NCI-H187 (cell line): ENCODE measurements at regions not wholly inside any gene's neighbourhood (a gene's known extent, or its start where the extent isn't known, plus 50 kb on each side); places are given as distances from the start of the nearest gene placed in this dataset.
"Not testable (repeated sequence)": the region's sequence is repeated elsewhere in the genome, so short reads cannot be mapped to it uniquely, and the experiment has no call there.

ENCODE experiments used
- DNase-seq, 2 experiments: peaks; one replicate each; lab custom pipeline; 2025; lab: John Stamatoyannopoulos, UW

DNA sequence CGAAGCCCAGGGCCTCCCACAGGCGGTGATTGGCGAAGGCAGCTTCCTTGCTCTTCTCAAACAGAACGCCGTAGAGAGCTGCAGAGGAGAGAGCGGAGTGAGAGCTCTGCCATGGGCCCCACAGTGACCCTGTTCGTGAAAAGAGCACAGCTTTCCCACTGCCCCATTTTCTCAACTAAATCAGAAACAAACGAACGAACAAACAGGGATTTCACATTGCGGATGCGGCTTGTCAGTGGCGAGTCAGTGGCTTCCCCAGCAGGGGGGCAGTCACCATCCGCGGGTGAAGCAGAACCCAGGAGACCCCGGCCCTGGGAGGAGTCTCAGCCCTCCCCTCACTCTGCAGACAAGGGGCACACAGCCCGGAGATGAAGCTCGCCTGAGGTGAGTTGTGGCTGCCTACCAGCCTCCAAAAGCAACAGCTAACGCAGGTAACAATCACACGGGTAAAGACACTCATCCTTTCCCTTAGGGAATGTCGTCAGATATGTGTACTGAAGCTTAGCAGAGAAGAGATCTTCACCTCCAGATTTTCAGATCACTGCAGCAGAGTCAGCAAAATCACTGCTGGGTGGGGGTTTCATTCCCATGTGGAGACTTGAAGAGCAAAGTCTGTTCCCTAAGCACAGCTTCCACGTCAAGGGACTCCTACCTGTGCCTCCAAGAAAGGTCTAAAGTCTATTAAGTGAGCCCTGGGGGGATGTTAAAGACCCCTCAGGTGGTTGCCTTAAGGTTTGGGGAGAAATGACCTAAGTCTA is 51.2 kb upstream of the GPR31 start:
- no peak for DNase-seq

DNA sequence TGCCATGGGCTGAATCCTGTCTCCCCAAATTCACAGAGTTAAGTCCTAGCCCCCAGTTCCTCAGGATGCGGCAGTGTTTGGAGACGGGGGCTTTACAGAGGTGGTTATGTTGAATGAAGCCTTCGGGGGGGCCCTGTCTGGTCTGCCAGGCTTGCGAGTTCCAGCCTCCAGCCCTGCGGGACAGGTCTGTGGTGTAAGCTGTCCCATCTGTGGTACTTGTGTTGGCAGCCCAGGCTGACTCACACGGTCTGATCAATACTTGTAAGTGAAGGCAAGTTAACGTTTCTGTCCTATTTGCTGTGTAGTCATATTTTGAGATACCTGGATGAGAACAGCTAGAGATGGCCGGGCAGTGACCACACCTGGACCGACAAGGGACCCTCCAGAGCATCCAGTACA is 51.8 kb upstream of the GPR31 start:
- DNase-seq: no peak

DNA sequence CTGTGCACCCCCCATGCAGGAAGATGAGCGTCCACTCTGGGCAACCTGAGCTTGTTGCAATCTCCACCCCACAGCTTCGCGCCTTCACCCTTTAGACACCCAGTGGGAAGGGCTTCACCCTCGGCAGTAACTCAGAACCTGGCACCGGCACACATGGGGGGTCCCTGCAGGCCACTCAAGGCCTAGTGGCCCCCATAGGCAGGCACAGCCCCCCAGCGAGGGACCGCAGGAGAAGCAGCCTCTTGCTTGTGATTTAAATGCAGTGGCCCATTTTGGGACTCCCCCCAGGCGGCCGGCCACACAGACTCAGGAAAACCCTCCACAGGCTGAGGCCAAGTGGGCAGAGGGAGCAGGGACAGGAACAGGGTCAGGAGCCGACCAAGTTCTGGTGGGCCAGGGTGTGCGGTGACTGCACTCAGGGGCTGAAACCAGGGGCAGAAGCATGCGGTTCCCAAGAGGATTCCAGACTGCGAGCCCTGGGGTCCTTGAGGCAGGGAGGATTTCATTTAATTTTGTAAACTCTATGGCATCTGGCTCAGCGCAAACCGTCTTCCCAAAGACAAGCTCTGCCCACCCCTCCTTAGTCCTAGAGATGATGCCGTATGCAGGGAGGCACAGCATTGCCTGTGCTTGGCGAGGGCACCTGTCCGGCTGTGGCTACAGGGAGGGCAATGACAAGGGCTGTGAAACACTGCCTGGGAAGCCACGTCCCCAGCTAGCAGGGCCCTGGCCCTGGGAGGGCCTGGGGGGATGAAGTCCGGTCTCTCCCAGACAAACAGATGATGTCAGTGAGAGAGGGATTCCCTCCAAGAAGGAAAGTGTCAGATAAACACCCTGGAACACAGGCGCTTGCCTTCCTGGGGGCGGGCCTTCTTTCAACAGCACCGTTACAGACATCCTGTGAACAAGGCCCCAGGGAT is 52.9 kb upstream of the GPR31 start:
- no peak for DNase-seq

DNA sequence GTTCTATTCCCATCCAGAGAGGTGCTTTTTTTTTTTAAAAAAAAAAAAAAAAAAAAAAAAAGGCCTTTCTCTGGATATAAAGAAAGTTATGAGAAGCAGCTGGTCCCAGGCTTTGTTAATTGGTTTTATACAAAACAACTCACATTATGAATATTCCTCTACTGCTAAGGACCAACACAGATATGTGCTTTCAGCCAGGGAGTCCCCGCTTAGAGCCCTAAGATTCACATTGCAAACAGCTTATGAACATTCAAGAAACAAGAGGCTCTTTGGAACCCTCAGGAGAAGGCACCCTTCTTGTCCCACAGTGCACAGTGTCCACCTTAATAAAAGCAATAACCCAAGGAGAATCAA is 53.5 kb upstream of the GPR31 start:
- no peak for DNase-seq

DNA sequence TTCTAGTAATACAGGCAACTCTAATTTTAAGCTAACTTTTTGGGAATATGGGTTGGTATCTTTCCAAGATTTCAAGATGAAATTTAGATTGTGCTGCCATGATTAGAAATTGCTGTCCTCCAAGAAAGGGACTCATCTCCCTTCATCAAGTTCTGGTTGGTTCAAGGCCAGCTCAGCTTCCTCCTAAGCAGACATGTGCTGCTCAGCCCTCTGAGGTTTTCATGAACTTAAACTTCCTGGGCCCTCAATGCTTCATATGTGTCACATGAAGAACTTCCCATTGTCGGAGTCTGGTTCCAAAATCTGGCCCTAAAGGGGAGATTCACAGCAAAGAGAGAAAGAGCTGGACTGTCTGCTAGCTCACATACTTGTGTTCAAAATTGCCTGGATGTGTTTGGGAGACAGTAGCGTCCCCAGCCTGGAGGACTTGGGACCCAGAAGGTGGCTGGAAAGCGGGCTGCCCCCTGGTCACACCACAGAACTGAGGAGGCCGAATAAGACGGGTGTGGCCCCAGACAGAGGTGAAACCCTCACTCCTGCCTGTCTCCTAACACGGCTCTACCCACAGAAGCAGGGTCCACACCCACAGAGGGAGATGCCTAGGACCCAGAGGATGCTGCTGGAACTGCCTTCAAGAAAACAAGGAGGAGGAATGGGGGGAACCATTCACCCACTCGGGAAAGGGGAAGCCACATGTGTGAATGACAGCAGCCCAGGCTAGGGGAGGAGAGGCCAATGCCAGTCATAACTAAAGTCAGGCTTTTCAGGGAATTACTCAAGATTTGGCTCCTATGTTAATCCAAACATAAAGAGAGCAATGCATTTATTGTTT is 54.3 kb upstream of the GPR31 start:
- DNase-seq: no peak

DNA sequence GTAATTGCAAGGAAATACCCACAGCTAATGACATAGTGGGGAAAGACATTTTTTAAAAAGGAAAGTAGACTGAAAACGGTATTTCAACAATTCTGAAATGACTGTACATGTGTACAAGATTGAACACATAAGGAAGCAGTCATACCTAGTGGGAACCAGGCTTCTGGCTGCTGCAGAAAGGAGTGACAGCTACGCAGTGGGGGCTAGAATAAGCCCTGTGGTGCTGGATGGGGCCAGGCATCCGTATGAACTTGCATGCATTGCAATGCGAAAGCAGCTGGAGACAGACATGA is 54.9 kb upstream of the GPR31 start:
- no peak for DNase-seq

DNA sequence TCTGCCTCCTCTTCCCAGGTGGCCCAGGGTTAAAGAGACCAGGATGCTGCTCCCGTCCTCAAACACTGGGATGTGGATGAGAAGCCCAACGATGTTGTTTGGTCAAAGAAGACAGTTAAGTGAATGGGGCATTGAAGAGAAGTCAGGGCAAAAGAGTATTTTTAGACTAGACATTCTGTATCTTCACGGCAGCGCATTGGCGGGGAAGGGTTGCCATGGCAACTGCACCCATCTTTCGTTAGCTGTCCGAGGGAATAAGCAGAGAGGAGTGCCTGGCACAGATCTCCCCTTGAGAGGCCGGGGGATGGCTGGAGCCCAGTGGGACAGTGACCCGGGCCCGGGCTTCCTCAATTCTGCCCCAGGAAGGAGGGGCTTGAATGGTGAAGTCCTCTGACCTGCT is 56.4 kb upstream of the GPR31 start:
- DNase-seq: no peak

DNA sequence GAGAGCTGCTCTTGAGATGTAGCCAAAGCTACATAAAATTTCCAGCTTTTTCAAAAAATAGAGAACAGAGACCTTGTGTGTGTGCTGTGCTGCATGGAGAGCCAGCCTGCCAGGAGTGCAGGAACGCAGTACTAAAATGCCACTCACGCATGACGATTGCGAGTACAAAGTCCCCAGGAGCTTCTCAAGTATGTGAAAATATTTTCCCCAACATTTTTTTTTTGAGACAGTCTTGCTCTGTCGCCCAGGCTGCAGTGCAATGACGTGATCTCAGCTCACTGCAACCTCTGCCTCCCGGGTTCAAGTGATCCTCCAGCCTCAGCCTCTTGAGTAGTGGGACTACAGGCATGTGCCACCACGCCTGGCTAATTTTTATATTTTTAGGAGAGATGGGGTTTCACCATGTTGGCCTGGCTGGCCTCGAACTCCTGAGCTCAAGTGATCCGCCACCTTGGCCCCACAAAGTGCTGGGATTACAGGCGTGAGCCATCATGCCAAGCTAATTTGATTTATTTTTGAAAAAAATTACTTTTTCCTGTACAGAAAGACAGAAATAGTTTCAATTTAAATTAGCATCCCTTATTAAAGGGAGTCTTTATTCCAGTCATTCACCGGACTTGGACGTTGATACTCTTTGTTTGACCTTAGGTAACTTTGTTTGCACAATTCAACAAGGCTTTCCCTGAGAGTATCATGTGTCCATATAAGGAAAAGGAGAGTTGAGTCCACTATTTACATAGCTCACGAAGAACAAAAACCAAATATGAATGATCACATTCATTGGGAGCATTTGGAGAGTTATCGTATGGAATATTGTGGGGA is 57.9 kb upstream of the GPR31 start:
- not testable (repeated sequence) for DNase-seq

DNA sequence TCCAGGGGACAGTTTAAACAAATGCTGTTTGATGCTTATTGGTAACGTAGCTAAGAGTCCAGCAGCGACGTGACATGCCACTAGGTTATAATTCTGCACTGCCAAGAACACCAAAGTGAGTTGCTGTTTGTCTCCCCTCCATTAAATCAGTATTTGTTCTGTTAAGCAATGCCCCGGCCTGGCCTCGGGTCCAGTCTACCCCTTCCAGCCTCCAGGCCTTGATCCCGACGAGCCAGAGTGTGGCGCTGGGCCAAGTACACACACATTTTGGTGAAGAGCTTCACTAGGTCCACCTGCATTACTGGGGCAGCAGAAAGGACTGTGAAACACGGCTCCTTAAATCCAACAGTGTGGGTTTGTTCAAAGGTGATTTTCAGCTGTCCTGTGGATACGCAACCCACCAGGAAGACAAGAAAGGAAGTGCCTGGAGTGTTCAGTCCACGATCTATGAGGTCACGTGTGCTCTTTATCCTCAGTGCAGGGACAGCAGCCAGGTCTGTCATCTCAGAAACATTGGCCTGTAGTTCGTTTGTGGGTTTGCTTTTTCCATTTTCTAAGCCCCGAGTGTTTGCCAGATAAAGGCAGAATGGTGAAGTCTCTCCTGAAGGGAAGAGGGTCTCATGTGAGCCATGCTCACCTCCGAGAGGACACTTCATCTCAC is 58.7 kb upstream of the GPR31 start:
- DNase-seq: not testable (repeated sequence)

DNA sequence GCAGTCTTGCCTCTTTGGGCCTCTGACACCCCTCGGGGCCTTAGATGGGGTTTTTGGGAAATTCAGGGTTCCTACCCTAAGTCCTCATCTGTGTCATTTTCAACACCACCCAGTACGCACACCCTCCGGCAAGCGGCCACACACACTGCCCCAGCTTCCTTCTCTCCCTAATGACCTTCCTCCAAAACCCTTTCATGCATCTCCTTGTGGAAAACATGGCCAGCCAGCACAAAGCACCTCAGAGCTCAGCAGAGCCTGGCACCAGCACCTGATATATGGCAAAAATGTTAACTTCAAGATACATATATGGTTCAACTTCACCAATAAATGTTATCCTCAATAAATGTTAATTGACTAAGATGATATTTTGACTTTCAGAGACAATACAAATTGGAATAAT is 59.3 kb upstream of the GPR31 start:
- DNase-seq: not testable (repeated sequence)

DNA sequence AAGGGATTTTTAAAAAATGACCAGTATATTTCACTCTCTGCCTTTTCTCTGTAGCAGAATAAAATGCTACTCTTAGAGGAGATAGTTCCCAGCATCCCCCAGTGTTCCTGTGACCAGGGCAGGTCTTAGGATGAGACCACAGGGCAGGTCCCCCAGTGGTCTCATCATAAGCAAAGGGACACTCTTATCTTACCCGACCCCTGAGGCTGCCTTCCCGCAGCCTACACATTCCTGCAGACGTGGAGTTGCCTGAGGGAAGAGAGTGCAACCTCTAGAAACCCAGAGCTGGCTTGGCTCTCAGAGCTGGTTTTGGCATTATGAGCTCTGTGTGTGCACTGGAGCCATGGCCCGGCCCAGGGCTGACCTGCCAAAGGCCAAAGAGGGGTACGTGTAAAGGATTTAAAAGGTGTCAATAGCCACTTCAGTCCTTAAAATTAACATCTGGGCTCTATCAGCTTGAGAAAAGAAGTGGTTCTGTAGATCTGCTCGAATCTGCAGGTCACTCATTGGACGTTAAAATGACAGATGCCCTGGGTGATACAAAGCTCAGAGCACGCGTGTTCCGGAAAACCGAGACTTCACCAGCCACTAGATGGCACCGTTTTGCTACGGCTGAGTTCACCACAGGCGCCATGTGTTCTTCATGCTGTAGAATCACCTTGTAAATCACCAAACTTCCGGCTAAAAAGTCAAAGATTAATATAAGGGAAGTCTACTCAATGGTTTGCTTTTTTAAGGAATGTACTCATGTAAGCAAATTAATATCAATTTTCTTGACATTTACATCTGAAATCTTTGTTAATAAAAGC is 60.4 kb upstream of the GPR31 start:
- DNase-seq: not testable (repeated sequence)

DNA sequence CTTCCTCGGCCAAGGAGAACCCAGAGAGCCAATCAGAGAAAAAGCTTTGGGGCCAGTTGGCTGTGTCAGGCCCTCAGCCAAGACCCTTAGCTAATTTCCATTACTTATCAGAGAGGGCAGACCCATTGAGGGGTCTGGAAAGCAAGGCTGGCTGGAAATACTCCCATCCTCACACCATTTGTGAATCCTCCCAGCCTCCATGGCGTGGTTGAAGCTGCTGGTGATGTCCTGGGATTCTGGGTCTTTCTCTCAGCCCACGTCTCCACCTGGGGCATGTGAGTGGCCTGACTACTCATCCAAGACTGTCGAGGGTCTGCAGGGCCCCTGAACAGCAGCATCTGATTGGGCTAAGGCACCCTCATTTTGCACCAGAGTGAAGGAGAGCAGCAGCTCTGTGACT is 61.3 kb upstream of the GPR31 start:
- DNase-seq: not testable (repeated sequence)

DNA sequence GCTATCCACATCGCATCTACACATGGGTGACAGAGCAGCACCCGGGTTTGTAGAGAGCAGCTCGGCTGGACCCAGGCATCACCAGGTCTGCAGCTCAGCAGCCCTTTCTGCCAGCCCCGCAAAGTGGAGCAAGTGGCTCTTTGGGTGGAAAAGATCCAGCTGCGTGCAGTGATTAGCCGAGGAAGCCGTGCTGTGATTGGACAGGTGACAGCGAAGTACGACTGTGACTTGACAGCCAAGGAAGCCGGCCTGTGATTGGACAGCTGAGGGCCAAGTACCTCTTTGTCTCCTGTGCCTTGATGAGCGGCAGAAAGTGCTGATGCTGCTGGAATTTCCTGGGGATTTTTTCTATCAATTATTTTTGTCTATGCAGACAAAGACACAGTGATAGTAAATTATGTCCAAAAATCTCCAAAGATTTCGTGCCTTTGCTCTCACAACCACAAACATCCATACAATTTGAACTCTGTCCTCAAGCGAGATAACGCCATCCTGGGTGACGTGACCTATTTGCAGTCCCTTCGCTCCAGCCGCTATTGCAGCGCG is 62.3 kb upstream of the GPR31 start:
- DNase-seq: no peak

DNA sequence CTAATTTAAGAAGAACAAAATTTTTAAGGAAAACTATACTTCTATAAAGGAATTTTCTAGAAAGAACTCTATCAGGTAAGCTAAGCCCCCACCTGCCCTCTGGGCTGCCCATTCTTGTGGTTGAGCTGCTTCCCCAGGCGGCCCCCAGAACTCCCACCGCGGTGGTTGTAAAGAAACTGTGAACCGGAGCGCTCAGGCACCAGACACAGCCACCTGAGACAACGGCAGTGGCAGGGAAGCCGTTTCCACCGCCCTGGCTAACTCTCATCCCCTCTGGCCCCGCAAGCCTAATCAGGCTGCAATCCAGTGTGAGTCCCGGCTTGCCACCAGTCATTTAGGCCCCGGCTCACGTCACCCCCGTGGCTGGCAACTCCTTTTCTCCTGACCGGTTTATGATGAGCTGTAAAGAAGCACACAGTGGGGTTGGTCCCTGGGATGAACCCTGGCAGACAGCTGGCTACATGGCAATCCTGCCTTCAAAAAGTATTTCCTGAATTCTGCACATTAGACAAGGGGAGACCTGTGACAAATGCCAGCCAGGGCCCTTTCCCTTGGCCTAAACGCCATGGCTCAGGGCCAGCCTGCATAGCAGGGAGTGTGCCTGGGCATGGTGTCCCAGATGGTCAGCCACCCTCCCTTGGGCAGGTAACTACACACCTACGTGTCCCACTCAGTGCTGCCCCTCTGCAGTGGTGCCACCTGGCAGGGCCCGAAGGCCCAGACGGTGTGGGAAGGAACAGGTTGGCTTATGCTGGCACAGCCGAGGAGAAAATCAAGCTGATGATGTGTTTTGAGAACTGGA is 63.8 kb upstream of the GPR31 start:
- DNase-seq: no peak

DNA sequence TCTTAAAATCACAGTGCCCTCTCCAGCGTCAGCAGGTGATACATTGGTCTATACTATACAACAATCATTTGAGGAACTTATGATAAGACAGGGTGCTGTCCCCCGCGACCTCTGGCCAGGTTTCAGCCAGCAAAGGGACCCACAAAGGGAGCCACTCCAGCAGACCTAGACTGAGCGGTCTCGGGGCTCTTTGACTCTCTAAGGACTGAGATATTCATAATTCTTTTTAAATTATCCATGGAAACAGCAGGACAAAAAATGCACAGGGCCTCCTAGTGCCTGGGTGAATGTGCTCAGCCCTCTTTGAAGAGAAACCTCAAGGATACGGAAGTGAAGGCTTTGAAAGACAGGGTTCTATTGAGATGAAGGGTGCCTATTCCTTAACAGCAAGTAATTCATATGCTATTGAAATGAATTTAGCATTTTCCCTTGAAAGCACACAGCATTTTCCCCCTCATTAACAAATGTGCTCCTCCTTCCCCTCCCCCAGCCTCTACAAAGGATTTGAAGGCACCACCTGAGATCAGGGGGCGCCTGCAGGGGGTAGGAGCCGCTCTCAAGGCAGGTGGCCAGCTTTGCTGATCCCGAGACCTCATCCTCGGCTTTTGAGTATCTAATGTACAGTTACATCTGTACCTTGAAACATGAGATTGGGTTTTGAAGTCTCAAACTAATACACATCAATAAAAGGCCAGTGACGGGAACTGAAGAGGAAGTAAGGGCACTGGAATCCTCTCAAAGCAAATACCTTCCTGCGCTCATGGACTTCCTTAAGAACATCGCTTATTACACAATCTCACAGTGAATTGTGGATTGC is 65.3 kb upstream of the UNC93A start:
- not testable (repeated sequence) for DNase-seq

DNA sequence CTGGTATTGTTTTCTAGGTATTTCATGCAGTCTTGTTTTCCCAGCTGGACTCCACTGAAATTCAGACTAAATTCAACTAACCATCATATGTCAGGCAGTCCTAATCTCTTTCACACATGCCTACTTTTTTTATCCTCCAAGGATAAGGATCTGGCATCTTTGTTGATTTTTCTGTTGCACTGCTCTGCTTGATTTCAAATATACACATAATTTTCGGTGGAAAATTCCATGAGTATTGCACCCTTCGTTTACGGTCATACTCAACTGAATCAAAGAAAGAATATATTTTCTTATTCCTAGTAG is 64.8 kb upstream of the UNC93A start:
- no peak for DNase-seq

DNA sequence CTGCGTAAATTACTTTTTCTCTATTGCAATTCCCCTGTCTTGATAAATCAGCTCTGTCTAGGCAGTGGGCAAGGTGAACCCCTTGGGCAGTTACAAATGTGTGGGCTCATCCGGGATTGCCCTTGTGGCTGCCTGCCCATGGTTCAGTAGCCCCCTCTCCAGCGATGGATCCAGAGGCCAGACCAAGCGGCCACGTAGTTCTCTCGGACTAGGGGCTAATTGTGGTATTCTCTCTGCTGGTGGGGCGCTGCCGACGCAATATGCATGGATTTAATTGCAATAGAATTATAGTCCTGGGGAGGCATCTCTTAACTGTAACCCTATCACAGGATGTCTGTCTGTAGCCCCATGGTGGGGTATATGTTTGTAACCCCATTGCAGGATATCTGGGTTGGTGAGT is 64.3 kb upstream of the UNC93A start:
- no peak for DNase-seq

DNA sequence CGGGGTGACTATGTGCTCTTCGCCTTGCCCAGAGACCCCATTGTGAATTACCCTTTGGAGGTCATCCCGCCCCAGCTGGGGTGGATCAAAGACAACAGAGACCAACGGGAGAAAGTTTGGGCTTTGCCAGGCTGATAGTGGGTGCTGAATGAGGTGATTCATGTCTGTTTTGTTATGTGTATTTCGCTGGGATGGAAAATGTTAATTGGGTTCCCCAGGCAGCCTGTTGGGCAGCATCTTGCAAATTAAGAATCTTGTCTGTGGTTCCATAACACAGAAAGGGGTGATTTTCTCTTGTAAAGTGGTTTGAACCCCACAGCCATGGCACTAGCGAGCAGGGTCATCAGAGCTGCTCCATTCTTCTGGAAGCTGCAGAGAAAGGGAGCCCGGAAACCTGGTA is 63.1 kb upstream of the UNC93A start:
- DNase-seq: no peak

DNA sequence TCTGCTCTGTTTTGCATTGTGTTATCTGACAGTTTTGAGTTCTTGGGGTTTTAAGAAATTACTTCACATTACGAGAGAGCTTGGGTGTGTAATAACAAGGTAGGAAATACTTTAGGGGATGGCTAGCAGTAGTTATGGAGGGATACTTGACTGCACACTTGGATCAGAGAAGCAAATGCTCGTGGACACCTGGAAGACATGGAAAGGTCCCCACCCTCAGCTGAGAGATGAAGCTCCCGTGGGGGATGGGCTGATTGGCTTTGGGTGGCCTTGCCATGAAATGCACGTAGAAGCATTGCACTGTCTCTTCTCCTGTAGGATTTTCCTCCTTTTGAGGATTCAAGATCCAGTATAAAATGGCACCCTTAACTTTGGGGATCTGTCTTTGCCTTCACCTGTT is 61.5 kb upstream of the UNC93A start:
- DNase-seq: no peak
